GM12891 (cell line): ENCODE measurements at regions not wholly inside any gene's neighbourhood (a gene's known extent, or its start where the extent isn't known, plus 50 kb on each side); places are given as distances from the start of the nearest gene placed in this dataset.

Experiments
- POLR2A ChIP-seq: IDR thresholded peaks from 2 replicates; pipeline ENCODE4 v1.6.1; 2011; ENCODE audit warnings: low read depth, low read length, control low read depth
- POLR2AphosphoS5 ChIP-seq: IDR thresholded peaks from 2 replicates; pipeline ENCODE4 v1.6.1; 2011; ENCODE audit warnings: low read depth, low read length, control low read depth
- TAF1 ChIP-seq: IDR thresholded peaks from 2 replicates; pipeline ENCODE4 v1.6.1; 2011; ENCODE audit warnings: low read depth, low read length, control low read depth

DNA sequence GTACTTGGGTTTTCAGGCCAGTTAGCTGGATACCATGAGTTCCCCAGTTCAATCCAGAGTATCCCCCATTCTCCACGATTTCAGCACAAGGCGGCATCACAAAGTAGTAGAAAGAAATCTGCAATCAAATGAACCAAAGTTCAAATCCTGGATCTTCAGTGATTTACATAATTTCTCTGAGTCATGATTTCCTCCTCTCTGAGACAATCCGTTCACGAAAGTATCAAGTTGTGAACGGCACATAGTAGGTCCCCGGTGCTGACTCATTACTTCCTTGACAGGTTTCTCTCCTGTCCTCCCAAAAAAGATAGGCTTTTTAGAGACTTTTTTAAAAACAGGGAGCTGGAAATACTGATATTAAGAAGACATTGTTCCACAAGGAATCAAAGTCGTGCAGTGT lies 69.1 kb upstream of the AKIP1 start:
- TF ChIP-seq POLR2A = no peak
- no peak for TF ChIP-seq POLR2AphosphoS5
- TF ChIP-seq TAF1 = no peak
